ENCODE measurements at regions not wholly inside any gene's neighbourhood (a gene's known extent, or its start where the extent isn't known, plus 50 kb on each side); places are given as distances from the start of the nearest gene placed in this dataset.

- no peak for ATAC-seq
Measured at GRCh38 chr4:22097596-22097995, 149.0 kb upstream of the KCNIP4 start.

DNA sequence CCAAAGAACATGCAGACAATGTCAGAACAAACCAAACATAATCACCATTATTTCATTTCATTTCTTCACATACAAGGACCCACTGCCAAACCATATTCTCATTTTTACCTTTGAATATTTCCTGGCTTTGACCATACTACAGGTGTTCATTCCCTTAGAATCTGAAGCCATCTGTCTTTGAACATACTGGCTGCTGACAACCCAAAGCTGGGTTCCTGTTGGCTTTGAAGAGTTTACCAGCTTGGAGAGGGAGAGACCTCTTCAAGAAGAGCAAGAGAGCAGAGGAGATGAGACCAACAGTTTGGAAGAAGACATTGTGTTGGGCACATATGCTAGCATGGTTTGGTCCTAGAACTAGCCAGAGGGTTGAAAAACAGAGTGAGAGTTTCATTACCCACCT lies 145.6 kb upstream of the KCNIP4 start:
- no peak for ATAC-seq

- no peak for ATAC-seq
Measured at GRCh38 chr4:22093126-22093525, 144.6 kb upstream of the KCNIP4 start.

DNA sequence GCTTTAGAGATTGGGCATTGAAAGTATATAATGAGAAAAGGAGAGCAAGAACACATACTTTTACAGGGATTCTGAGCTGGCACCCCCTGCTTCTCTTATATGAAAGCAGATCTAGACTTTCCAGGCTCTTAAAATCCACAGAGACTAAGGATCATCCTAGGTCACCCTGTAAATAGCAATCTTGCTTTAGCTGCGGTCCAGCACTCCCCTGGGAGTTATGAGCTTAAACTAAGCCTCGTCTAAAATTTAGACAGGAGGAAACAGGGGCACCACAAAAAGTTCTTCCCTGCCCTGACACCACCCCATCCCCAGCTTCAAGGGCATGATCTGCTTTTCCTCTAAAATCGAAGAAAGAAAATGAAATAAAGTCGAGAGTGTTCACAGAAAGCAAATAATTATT lies 143.3 kb upstream of the KCNIP4 start:
- ATAC-seq: no peak

- no peak for ATAC-seq
Measured at GRCh38 chr4:22091352-22091717, 142.8 kb upstream of the KCNIP4 start.

DNA sequence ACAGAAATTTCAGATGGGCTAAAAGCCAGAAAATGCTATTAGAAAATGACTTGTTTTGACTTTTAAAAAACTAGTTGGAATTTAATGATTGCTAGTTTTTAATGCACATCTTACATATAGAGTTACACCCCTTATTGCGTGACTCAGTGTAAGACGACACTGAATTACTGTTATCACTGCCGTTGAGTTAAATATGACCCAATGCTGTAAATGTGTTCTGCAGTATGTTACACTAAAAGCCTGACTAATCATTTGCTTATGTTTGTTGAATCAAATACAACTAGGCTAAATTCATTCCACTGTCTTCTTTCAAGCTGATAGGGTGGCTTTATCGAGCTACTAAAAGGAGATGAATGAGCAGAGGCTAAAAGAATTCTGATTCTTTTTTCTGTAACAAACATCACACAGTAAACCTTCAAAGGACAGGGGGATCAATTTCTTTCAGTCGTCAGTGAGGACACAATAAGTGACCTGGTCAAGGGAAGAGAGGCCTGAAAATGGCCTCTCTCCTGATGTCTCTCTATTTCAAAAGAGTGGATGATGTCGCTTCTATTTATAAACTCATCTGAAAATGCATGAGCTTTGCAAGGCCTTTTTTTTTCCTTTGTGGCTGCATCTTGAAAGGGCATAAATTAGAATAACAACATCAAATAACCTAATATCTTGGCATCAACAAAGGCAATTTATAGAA lies 142.2 kb upstream of the KCNIP4 start:
- no peak for ATAC-seq

- no peak for ATAC-seq
Measured at GRCh38 chr4:22077571-22077970, 129.0 kb upstream of the KCNIP4 start.

- ATAC-seq: no peak
Measured at GRCh38 chr4:22072726-22073125, 124.2 kb upstream of the KCNIP4 start.

DNA sequence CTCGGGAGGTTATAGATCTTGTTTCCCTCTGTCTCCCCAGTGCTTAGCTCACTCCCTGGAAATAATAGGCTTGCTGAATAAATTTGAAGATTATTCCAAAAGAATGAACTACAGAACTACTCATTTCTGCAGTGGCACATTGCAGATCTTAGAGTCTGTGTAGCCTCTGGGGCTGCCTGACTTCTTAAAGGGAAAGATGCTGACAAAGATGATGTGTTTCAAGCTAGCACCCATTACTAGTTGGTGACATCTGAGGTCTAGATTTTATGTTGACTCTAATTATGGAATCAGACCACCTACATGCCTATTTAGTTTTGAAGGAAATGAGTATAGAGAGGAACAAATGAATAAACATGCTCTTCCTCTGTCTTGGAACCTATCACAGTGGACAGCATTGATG lies 123.7 kb upstream of the KCNIP4 start:
- ATAC-seq: no peak

DNA sequence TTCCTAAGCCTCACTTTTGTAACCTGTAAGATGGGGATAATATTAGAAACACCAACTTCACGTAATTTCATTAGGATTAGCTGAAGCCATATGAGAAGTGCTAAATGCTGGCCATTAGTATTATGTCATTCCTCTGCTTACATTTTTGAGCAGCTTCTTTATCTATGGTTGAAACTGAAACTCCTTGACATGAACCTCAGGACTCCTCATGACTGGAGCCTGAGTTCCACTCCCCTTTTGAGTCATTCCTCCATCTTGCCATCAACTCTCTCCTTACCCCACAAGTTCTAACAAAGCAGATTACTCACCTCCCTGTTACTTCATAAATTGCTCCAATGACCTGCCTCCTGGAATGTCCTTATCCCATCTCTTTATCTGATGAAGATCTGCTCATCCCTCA lies 123.2 kb upstream of the KCNIP4 start:
- peak; percentile 60 for ATAC-seq

DNA sequence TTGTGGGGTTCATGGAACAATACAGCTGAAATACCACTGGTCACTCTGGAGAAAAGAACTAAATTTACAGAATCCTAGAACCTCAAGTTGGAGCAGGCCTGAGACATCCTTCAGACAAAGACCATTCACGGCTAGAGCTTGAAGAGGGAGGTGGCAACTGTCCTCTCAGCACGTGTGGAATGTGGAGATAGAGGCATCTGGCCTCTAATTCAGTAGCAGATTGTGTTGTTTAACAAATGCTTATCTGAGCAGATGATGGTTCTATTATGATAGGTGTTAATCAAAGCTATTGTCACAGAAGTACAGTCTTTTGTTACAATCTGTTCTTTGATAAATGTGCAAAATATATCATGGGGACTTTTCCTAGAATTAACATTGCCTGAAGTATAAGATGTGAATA lies 121.7 kb upstream of the KCNIP4 start:
- no peak for ATAC-seq

- peak; percentile 56 for ATAC-seq
Measured at GRCh38 chr4:22063613-22064012, 115.0 kb upstream of the KCNIP4 start.

GRCh38 chr4:22062676-22063075 lies 114.1 kb upstream of the KCNIP4 start:
- no peak for ATAC-seq

DNA sequence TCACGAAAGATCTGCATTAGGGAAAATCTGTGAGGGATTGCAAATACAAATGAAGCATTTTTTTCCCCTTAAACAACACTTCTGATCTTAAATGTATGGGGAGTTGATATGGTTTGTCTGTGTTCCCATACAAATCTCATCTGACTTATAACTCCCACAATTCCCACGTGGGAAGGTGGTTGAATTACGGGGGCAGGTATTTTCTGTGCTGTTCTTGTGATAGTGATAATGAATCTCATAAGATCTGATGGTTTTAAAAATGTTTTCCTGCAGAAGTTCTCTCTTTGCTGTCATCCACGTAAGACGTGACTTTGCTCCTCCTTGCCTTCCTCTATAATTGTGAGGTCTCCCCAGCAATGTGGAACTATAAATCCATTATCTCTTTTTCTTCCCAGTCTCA lies 107.4 kb upstream of the KCNIP4 start:
- ATAC-seq: no peak

DNA sequence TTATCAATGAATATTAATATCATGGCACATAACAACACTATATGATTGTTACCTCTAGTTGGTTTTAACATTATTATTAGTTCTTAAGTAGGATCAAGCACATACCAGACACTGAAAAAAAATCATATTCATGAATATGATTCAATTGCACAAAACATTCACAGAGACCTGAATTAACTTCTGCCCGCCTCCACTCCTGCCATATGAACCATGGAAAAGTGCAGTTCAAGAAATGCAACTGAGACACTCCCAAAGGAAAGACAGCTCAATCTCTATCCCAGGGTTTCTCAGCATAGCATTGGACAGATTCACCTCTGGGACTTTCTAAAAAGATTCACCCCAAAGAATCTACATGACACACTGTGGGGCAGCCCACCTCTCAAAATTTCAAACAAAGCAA lies 103.5 kb upstream of the KCNIP4 start:
- no peak for ATAC-seq

DNA sequence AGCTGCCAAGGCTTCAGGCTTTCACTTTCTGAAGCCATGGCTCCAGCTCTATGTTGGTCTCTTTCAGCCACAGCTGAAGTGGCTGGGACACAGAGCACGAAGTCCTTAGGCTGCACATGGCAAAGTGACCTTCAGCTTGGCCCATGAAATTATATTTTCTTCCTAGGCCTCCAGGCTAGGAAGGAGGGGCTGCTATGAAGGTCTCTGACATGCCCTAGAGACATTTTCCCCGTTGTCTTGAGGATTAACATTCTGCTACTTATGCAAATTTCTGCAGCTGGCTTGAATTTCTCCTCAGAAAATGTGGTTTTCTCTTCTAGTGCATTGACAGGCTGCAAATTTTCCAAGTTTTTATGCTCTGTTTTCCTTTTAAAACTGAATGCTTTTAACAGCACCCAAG lies 99.8 kb upstream of the KCNIP4 start:
- no peak for ATAC-seq

- ATAC-seq: no peak
Measured at GRCh38 chr4:22047793-22048192, 99.2 kb upstream of the KCNIP4 start.

GRCh38 chr4:22045051-22045630 lies 96.6 kb upstream of the KCNIP4 start:
- no peak for ATAC-seq

GRCh38 chr4:22031423-22031822 lies 82.9 kb upstream of the KCNIP4 start:
- ATAC-seq: no peak

- ATAC-seq: no peak
Measured at GRCh38 chr4:22030881-22031280, 82.3 kb upstream of the KCNIP4 start.

DNA sequence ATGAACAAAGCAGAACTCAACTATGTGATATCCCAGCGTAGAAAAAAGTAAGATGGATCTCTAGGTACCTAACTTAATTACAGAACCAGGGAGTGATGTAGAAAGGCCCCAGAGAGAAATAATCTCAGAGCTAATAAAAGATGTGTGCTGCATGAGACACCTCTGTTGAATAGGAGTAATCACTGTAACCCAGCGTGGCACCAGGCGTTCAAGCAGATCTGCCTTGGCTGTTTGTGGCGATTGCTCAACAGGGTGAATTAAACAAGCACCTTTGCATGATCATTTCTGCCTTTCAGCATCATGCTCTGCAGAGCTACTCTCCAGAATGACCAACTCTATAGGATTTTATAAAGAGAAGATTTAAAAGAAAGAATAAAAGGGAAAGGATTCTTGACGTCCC lies 81.7 kb upstream of the KCNIP4 start:
- ATAC-seq: peak; percentile 82

DNA sequence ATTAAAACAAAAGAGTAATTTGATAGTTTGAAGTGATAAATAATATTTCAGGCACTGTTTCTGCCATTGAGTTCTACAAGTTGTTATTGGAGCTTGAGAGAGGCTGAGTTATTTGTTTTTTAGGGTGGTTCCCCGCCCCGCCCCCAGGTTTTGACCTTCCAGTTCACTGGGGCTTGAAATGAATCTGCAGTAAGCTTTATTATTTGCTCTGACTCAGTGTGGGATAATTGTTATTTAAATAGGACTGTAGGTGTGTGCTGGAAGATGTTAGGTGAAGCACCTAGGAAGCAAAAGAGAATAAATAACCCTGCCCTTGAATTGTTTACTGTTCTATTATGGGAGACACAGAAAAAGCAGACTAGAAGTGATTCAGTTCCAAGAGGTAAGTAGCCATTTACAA lies 81.2 kb upstream of the KCNIP4 start:
- ATAC-seq: peak; percentile 96

DNA sequence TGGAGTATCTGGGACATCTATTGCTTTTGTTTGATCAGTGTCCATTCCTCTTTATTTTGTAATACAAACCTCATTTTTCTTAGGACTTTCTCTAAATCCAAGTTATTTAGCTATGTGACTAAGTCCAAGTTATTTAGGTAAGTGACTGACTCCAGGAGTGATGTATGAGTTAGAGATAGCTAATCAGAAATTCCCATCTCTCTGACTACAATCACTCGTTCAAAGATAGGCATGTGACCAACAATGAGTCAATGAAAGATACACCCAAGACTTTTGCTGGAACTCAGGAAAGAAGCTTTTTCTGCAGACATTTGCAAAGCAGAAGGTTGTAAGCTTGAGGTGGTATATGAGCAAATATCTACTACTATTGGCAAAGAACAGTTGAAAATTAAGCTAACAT lies 72.5 kb upstream of the KCNIP4 start:
- ATAC-seq: no peak

DNA sequence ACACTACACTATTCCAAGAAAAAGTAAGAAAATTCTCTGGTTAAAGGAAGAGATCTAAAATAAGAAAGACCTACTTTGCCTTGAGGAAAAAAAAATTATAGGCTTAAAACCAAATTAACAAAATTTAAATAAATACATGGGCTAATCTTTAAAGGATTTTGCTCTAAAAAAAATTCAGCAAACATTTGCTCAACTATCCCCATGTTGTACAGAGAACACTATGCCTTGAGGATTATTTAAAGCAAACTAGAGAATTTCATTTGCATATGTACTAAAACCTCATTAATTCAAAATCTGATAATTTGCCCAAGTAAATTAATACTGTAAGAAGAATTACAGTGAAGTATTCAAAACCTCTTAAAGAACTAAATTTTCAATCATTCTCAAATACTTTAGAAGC lies 71.6 kb upstream of the KCNIP4 start:
- ATAC-seq: no peak

GRCh38 chr4:22019676-22020075 lies 71.1 kb upstream of the KCNIP4 start:
- ATAC-seq: no peak
